ENCODE measurements at regions not wholly inside any gene's neighbourhood (a gene's known extent, or its start where the extent isn't known, plus 50 kb on each side); places are given as distances from the start of the nearest gene placed in this dataset.

DNA sequence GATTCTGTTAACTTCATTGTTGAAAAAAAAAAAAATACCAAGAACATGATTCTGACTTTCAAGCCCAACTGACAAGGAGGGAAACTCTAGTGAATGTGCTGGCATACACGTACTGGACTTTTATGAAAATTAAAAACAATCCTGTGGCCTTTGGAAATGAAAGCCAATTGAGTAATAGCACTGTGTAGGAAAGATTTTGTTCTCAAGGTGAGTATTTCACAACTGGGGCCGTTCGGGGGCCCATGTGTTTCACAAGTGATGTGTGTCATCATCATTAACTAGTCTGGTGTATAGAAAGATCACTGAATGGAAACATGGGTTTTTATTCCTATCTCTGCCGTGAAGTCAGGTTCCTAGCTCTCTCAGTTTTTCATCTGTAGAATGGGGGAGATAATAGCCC, 605.0 kb upstream of the CLINT1 start:
- TF ChIP-seq TAF1 (IDR thresholded peaks at IDR 0.05; ENCODE audit: borderline replicate concordance, low read depth, low read length): no peak
- no peak for TF ChIP-seq CBX5 (IDR thresholded peaks at IDR 0.05; ENCODE audit: low read depth)
- TF ChIP-seq TBL1XR1 (IDR thresholded peaks at IDR 0.05; ENCODE audit: low read depth, low read length): no peak
- no peak for TF ChIP-seq CEBPB (IDR thresholded peaks at IDR 0.05; ENCODE audit: borderline replicate concordance in 1 of 2, low read depth in 2 of 2, low read length in 2 of 2)
- TF ChIP-seq BACH1 (IDR thresholded peaks at IDR 0.05; ENCODE audit: borderline replicate concordance): no peak
- TF ChIP-seq FOXK2 (IDR thresholded peaks at IDR 0.05): no peak
- no peak for TF ChIP-seq POU2F2 (IDR thresholded peaks at IDR 0.05; ENCODE audit: borderline replicate concordance, low read depth, low read length)
- H3K27me3 ChIP-seq (replicated peaks in 1 of 2; ENCODE audit: control insufficient read depth in 2 of 2, insufficient read depth in 2 of 2, low read length in 1 of 2): no peaks in the 10 kb centered on the region
- POLR2A ChIA-PET: no interaction called here
- FAIRE-seq: no peak
- H3K27ac ChIP-seq (ENCODE audit: control insufficient read depth, insufficient read depth): no peak overlapping the region
- no peaks in the 10 kb centered on the region for H3K79me2 ChIP-seq (ENCODE audit: control insufficient read depth, insufficient read depth, low read length)
- intact Hi-C loops (cut with micrococcal nuclease; ENCODE audit: unreplicated experiment): no loop called here
- ATAC-seq: no peak; the same call in 2 of the 3 replicates
- SMC1A ChIA-PET (ENCODE audit: uncharacterized antibody, unreplicated experiment): interaction anchor here (0.8 to 1.2 kb wide), 3 partner anchors 28 to 139 kb away, joined by 3 to 4 read pairs (median 3); no protein-coding TSS in a partner anchor
- RAD21 ChIA-PET (ENCODE audit: unreplicated experiment): no interaction called here
- CTCF ChIA-PET: interaction anchor here (0.6 to 1.5 kb wide), 2 partner anchors 55 to 169 kb away, joined by 3 read pairs; no protein-coding TSS in a partner anchor
- in situ Hi-C loops (cut with MboI): no loop called here
- H3K4me2 ChIP-seq (ENCODE audit: control insufficient read depth, insufficient read depth): no peak overlapping the region
- H3K4me1 ChIP-seq (ENCODE audit: control insufficient read depth, insufficient read depth, low read length): no peaks in the 10 kb centered on the region
- no peak for DNase-seq (ENCODE audit: low read depth, low spot score)
- WGBS (ENCODE audit: insufficient coverage, insufficient replicate concordance, low lambda C conversion rate, missing lambda C conversion rate): 1% methylated on average over 4 of the region's 4 CpGs
- no peaks in the 10 kb centered on the region for H4K20me1 ChIP-seq (ENCODE audit: control insufficient read depth, insufficient read depth)
- no peak overlapping the region for H2AFZ ChIP-seq (ENCODE audit: control insufficient read depth, low read depth, low read length)
- H3K4me3 ChIP-seq: no peak overlapping the region
- no peaks in the 10 kb centered on the region for H3K36me3 ChIP-seq (ENCODE audit: control insufficient read depth in 2 of 2, insufficient read depth in 2 of 2, low read length in 1 of 2)
- no peak overlapping the region for H3K9ac ChIP-seq (ENCODE audit: control insufficient read depth, insufficient read depth, low read length)
- BruUV-seq (replicated peaks): no TSS peak
- H3K9me3 ChIP-seq (replicated peaks; ENCODE audit: control insufficient read depth, insufficient read depth, low read length): no peaks in the 10 kb centered on the region

DNA sequence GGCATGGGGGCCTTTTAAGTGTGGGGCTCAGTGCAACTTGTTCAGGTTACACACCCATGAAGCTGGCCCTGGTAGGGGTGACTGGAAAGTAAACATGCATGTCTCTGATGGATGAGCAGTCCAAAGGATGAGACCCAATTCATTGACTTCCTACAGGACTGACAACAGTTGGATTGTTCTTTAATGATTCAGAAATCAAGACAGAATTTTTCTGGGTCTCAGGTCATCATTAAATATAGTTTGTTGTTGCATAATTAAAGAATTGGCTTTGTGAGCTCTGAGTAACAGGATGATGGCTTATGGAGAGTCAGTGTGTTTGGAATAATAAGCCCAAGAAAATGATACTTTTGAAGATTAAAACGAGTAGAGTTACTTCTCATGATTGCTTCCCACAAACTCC, 604.2 kb upstream of the CLINT1 start:
- H2AFZ ChIP-seq (ENCODE audit: control insufficient read depth, low read depth, low read length): no peak overlapping the region
- TF ChIP-seq ATF7 (IDR thresholded peaks at IDR 0.05; ENCODE audit: low read depth) (no peak), EGR1 (IDR thresholded peaks at IDR 0.05; ENCODE audit: borderline replicate concordance in 1 of 2, low read depth in 2 of 2, low read length in 2 of 2) (no peak), IKZF2 (IDR thresholded peaks at IDR 0.05) (no peak), HDAC2 (IDR thresholded peaks at IDR 0.05) (no peak), YY1 (IDR thresholded peaks at IDR 0.05; ENCODE audit: low read depth, low read length) (no peak), ASH2L (IDR thresholded peaks at IDR 0.05; ENCODE audit: borderline replicate concordance, low read depth) (no peak)
- TF ChIP-seq, protein P1, sequence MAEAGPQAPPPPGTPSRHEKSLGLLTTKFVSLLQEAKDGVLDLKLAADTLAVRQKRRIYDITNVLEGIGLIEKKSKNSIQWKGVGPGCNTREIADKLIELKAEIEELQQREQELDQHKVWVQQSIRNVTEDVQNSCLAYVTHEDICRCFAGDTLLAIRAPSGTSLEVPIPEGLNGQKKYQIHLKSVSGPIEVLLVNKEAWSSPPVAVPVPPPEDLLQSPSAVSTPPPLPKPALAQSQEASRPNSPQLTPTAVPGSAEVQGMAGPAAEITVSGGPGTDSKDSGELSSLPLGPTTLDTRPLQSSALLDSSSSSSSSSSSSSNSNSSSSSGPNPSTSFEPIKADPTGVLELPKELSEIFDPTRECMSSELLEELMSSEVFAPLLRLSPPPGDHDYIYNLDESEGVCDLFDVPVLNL (IDR thresholded peaks at IDR 0.05; ENCODE audit: low read depth, low read length): no peak
- DNase-seq (ENCODE audit: low read depth, low spot score) (no peak), ATAC-seq (no peak), FAIRE-seq (no peak)
- no peaks in the 10 kb centered on the region for H3K36me3 ChIP-seq (ENCODE audit: control insufficient read depth in 2 of 2, insufficient read depth in 2 of 2, low read length in 1 of 2)
- no peaks in the 10 kb centered on the region for H3K79me2 ChIP-seq (ENCODE audit: control insufficient read depth, insufficient read depth, low read length)
- in situ Hi-C loops (cut with MboI): no loop called here
- BruUV-seq (replicated peaks): no TSS peak
- H3K4me2 ChIP-seq (ENCODE audit: control insufficient read depth, insufficient read depth): no peak overlapping the region
- H3K4me3 ChIP-seq: no peak overlapping the region
- H3K4me1 ChIP-seq (ENCODE audit: control insufficient read depth, insufficient read depth, low read length): no peaks in the 10 kb centered on the region
- intact Hi-C loops (cut with micrococcal nuclease; ENCODE audit: unreplicated experiment): no loop called here
- 19% methylated on average over 1 of the region's 1 CpG for WGBS (ENCODE audit: insufficient coverage, insufficient replicate concordance, low lambda C conversion rate, missing lambda C conversion rate)
- H3K27ac ChIP-seq (ENCODE audit: control insufficient read depth, insufficient read depth): no peak overlapping the region
- CTCF ChIA-PET: interaction anchor here (1.5 kb wide), 1 partner anchor 54 kb away, joined by 3 read pairs; no protein-coding TSS in a partner anchor
- POLR2A ChIA-PET: no interaction called here
- no peaks in the 10 kb centered on the region for H4K20me1 ChIP-seq (ENCODE audit: control insufficient read depth, insufficient read depth)
- no peaks in the 10 kb centered on the region for H3K9me3 ChIP-seq (replicated peaks; ENCODE audit: control insufficient read depth, insufficient read depth, low read length)
- SMC1A ChIA-PET (ENCODE audit: uncharacterized antibody, unreplicated experiment): interaction anchor here (0.5 kb wide), 1 partner anchor 62 kb away, joined by 5 read pairs; no protein-coding TSS in a partner anchor
- H3K27me3 ChIP-seq (replicated peaks in 1 of 2; ENCODE audit: control insufficient read depth in 2 of 2, insufficient read depth in 2 of 2, low read length in 1 of 2): no peaks in the 10 kb centered on the region
- RAD21 ChIA-PET (ENCODE audit: unreplicated experiment): no interaction called here
- no peak overlapping the region for H3K9ac ChIP-seq (ENCODE audit: control insufficient read depth, insufficient read depth, low read length)
